IMR-90 (cell line): ENCODE measurements at regions not wholly inside any gene's neighbourhood (a gene's known extent, or its start where the extent isn't known, plus 50 kb on each side); places are given as distances from the start of the nearest gene placed in this dataset.

Experiments used
- ATAC-seq: fragments of 200-7000 bp; cut with Tn5 transposase; 2 replicates; pipeline ENCODE4 v1.9.1; 2020; ENCODE audit warnings: low read depth, mild to moderate bottlenecking, moderate library complexity
- BruUV-seq: library from RNA; stranded (reverse); fragments of 400-500 nt; replicated peaks from 2 replicates; lab custom pipeline; 2021; lab: Mats Ljungman, UMichigan
- CTCF ChIA-PET: fragments of 300-600 bp; formaldehyde crosslinking; extraction: SDS; loops from one replicate; lab custom pipeline; 2021; ENCODE audit warnings: antibody characterized with exemption; lab: Yijun Ruan, JAX
- POLR2A ChIA-PET: fragments of 300-600 bp; sonication (Branson Sonifier 250); formaldehyde crosslinking; loops from one replicate; lab custom pipeline; 2022; ENCODE audit warnings: antibody characterized with exemption; ENCODE audit not compliant: unreplicated experiment; lab: Charles Lee
- DNase-seq: peaks from one replicate; pipeline ENCODE4 v3.0.0; 2013
- H2AFZ ChIP-seq: replicated peaks from 2 replicates; pipeline ENCODE3; 2013; ENCODE audit warnings: low read length, mild to moderate bottlenecking; ENCODE audit not compliant: poor library complexity
- H2AK5ac ChIP-seq: 2 replicates; pipeline ENCODE4 v1.6.1; 2013; ENCODE audit warnings: low read depth, low read length, inconsistent platforms
- H2AK9ac ChIP-seq: replicated peaks from 2 replicates; pipeline ENCODE3; 2013; ENCODE audit warnings: mild to moderate bottlenecking, low read depth, low read length, moderate library complexity; ENCODE audit not compliant: poor library complexity
- H2BK120ac ChIP-seq: 2 replicates; pipeline ENCODE4 v1.6.1; 2013; ENCODE audit warnings: low read depth, low read length, inconsistent platforms
- H2BK15ac ChIP-seq: 3 replicates; pipeline ENCODE4 v1.6.1; 2013; ENCODE audit warnings: low read depth, low read length, inconsistent platforms
- H2BK20ac ChIP-seq: 2 replicates; pipeline ENCODE4 v1.6.1; 2013; ENCODE audit warnings: low read depth, mild to moderate bottlenecking, inconsistent platforms, low read length, moderate library complexity
- H2BK5ac ChIP-seq: 2 replicates; pipeline ENCODE4 v1.6.1; 2013; ENCODE audit warnings: mild to moderate bottlenecking, low read depth, low read length, inconsistent platforms; ENCODE audit not compliant: poor library complexity, severe bottlenecking
- H3K14ac ChIP-seq: replicated peaks from 2 replicates; pipeline ENCODE4 v1.6.1; 2013; ENCODE audit warnings: low read depth, low read length, inconsistent platforms
- H3K18ac ChIP-seq: 2 replicates; pipeline ENCODE4 v1.6.1; 2013; ENCODE audit warnings: low read depth, low read length, control low read depth
- H3K23ac ChIP-seq: 2 replicates; pipeline ENCODE4 v1.6.1; 2013; ENCODE audit warnings: low read depth, low read length, inconsistent platforms
- H3K27ac ChIP-seq: 2 replicates; pipeline ENCODE4 v1.5.1; 2013; ENCODE audit warnings: mild to moderate bottlenecking, control low read depth, low read length; ENCODE audit not compliant: insufficient read depth
- H3K27me3 ChIP-seq: 2 replicates; pipeline ENCODE4 v1.6.1; 2013; ENCODE audit warnings: low read length; ENCODE audit not compliant: control insufficient read depth, insufficient read depth
- H3K36me3 ChIP-seq: 2 replicates; pipeline ENCODE4 v1.6.1; 2013; ENCODE audit warnings: low read length, mixed read lengths; ENCODE audit not compliant: control insufficient read depth, insufficient read depth
- H3K4ac ChIP-seq: 2 replicates; pipeline ENCODE4 v1.6.1; 2013; ENCODE audit warnings: low read depth, low read length, inconsistent platforms
- H3K4me1 ChIP-seq: 2 replicates; pipeline ENCODE4 v1.6.1; 2013; ENCODE audit warnings: low read length, mixed read lengths; ENCODE audit not compliant: control insufficient read depth, insufficient read depth
- H3K4me2 ChIP-seq: 2 replicates; pipeline ENCODE4 v1.6.1; 2013; ENCODE audit warnings: low read depth, mild to moderate bottlenecking, control low read depth, low read length, moderate library complexity
- H3K4me3 ChIP-seq: 2 replicates; pipeline ENCODE4 v1.5.1; 2013; ENCODE audit warnings: low read depth, mild to moderate bottlenecking, control low read depth, low read length, moderate library complexity; ENCODE audit not compliant: insufficient read depth
- H3K56ac ChIP-seq: 2 replicates; pipeline ENCODE4 v1.6.1; 2013; ENCODE audit warnings: low read length, inconsistent platforms; ENCODE audit not compliant: insufficient read depth; ENCODE audit errors: extremely low read depth
- H3K79me1 ChIP-seq, 2 experiments: 2 replicates each; pipeline ENCODE4 v1.6.1; 2013; ENCODE audit warnings: low read length in 2 of 2, inconsistent platforms in 1 of 2, low read depth in 1 of 2
- H3K9ac ChIP-seq: 2 replicates; pipeline ENCODE4 v1.6.1; 2013; ENCODE audit warnings: low read depth, low read length, control low read depth
- H3K9me1 ChIP-seq: 2 replicates; pipeline ENCODE4 v1.6.1; 2013; ENCODE audit warnings: low read length, inconsistent platforms; ENCODE audit not compliant: insufficient read depth
- H3K9me3 ChIP-seq: 2 replicates; pipeline ENCODE4 v1.6.1; 2013; ENCODE audit warnings: low read length; ENCODE audit not compliant: control insufficient read depth, insufficient read depth
- H4K20me1 ChIP-seq: 2 replicates; pipeline ENCODE4 v1.6.1; 2013; ENCODE audit warnings: low read length, inconsistent platforms; ENCODE audit not compliant: insufficient read depth
- H4K5ac ChIP-seq: 2 replicates; pipeline ENCODE4 v1.6.1; 2013; ENCODE audit warnings: mild to moderate bottlenecking, low read depth, low read length, control low read depth
- H4K8ac ChIP-seq, 2 experiments: 2 replicates each; pipeline ENCODE4 v1.6.1; 2013; ENCODE audit warnings: low read depth in 2 of 2, low read length in 2 of 2, control low read depth in 1 of 2, inconsistent platforms in 1 of 2
- H4K91ac ChIP-seq: 2 replicates; pipeline ENCODE4 v1.6.1; 2013; ENCODE audit warnings: low read depth, low read length, inconsistent platforms; ENCODE audit not compliant: insufficient read depth
- BHLHE40 ChIP-seq: fragments of 150-350 bp; IDR thresholded peaks from 2 replicates; pipeline ENCODE4 v1.6.1; 2016; ENCODE audit warnings: mild to moderate bottlenecking, low read depth, low read length
- CEBPB ChIP-seq: IDR thresholded peaks from 2 replicates; pipeline ENCODE4 v1.6.1; 2012; ENCODE audit warnings: low read depth, low read length, improper control_type of control experiment
- CHD1 ChIP-seq: IDR thresholded peaks from 2 replicates; pipeline ENCODE4 v1.6.1; 2012; ENCODE audit warnings: low read depth, low read length, improper control_type of control experiment
- CTCF ChIP-seq: conservative IDR thresholded peaks from 2 replicates; pipeline ENCODE4 v1.5.1; 2012; ENCODE audit warnings: mild to moderate bottlenecking, low read depth, low read length, improper control_type of control experiment
- ELK1 ChIP-seq: fragments of 150-350 bp; IDR thresholded peaks from 2 replicates; pipeline ENCODE4 v1.6.1; 2016; ENCODE audit warnings: low read depth, mild to moderate bottlenecking, low read length, moderate library complexity, borderline replicate concordance
- FOS ChIP-seq: fragments of 150-350 bp; IDR thresholded peaks from 2 replicates; pipeline ENCODE4 v1.6.1; 2016; ENCODE audit warnings: low read depth, low read length
- MAFK ChIP-seq: IDR thresholded peaks from 2 replicates; pipeline ENCODE4 v1.6.1; 2012; ENCODE audit warnings: low read depth, low read length, improper control_type of control experiment
- MAZ ChIP-seq: IDR thresholded peaks from 2 replicates; pipeline ENCODE4 v1.6.1; 2012; ENCODE audit warnings: low read depth, mild to moderate bottlenecking, low read length, improper control_type of control experiment, moderate library complexity, borderline replicate concordance
- MXI1 ChIP-seq: IDR thresholded peaks from 2 replicates; pipeline ENCODE4 v1.6.1; 2012; ENCODE audit warnings: low read depth, mild to moderate bottlenecking, low read length, moderate library complexity, borderline replicate concordance
- NFE2L2 ChIP-seq: fragments of 150-350 bp; IDR thresholded peaks from 2 replicates; pipeline ENCODE4 v1.6.1; 2016; ENCODE audit warnings: low read depth, mild to moderate bottlenecking, low read length
- POLR2A ChIP-seq: IDR thresholded peaks from 2 replicates; pipeline ENCODE4 v1.6.1; 2012; ENCODE audit warnings: mild to moderate bottlenecking, low read depth, low read length
- RAD21 ChIP-seq: IDR thresholded peaks from 2 replicates; pipeline ENCODE4 v1.6.1; 2012; ENCODE audit warnings: low read length, improper control_type of control experiment
- RCOR1 ChIP-seq: IDR thresholded peaks from 2 replicates; pipeline ENCODE4 v1.6.1; 2012; ENCODE audit warnings: mild to moderate bottlenecking, low read length, improper control_type of control experiment; ENCODE audit not compliant: insufficient replicate concordance
- RFX5 ChIP-seq: IDR thresholded peaks from 2 replicates; pipeline ENCODE4 v1.8.0; 2012; ENCODE audit warnings: low read depth, mild to moderate bottlenecking, low read length, moderate library complexity
- SMC3 ChIP-seq: fragments of 150-350 bp; IDR thresholded peaks from 2 replicates; pipeline ENCODE4 v1.6.1; 2016; ENCODE audit warnings: low read depth, mild to moderate bottlenecking, antibody characterized with exemption, low read length, moderate library complexity
- USF2 ChIP-seq: fragments of 150-350 bp; IDR thresholded peaks from 2 replicates; pipeline ENCODE4 v1.6.1; 2017; ENCODE audit warnings: mild to moderate bottlenecking, antibody characterized with exemption, low read length, low read depth
- dilution Hi-C: fragments of 300-500 bp; cut with HindIII; formaldehyde crosslinking; loops from one replicate; pipeline ENCODE4 v1.14.3; 2018; ENCODE audit warnings: low sequenced_read_pairs; ENCODE audit not compliant: unreplicated experiment
- in situ Hi-C: fragments of 300-500 bp; cut with MboI; formaldehyde crosslinking; loops from 3 replicates; pipeline ENCODE4 v1.14.3; 2019; ENCODE audit warnings: low sequenced_read_pairs, inconsistent platforms, mixed read lengths
- intact Hi-C: fragments of 100-400 bp; cut with micrococcal nuclease; formaldehyde crosslinking; loops from 2 replicates; pipeline ENCODE4 v1.10.0; 2022

- H2AK9ac ChIP-seq: no peak overlapping the region
- H3K79me1 ChIP-seq: no peaks in the 10 kb centered on the region
- no peak overlapping the region for H3K27ac ChIP-seq
- no peaks in the 10 kb centered on the region for H3K9me1 ChIP-seq
- no peak overlapping the region for H3K4me3 ChIP-seq
- no peak overlapping the region for H2BK120ac ChIP-seq
- dilution Hi-C loops: no loop called here
- H3K18ac ChIP-seq: no peak overlapping the region
- CTCF ChIA-PET: no interaction called here
- no TSS peak for BruUV-seq
- H2BK20ac ChIP-seq: no peak overlapping the region
- no peak overlapping the region for H2AK5ac ChIP-seq
- no peaks in the 10 kb centered on the region for H3K4me1 ChIP-seq
- no peak overlapping the region for H3K23ac ChIP-seq
- no peak overlapping the region for H2BK5ac ChIP-seq
- no peaks in the 10 kb centered on the region for H3K27me3 ChIP-seq
- TF ChIP-seq MAFK (no peak), CTCF (no peak), BHLHE40 (no peak), RFX5 (no peak), CEBPB (no peak), MAZ (no peak), ELK1 (no peak), MXI1 (no peak), RCOR1 (no peak), RAD21 (no peak), NFE2L2 (no peak), CHD1 (no peak), FOS (no peak), POLR2A (no peak), USF2 (no peak), SMC3 (no peak)
- H4K20me1 ChIP-seq: no peaks in the 10 kb centered on the region
- H3K36me3 ChIP-seq: no peaks in the 10 kb centered on the region
- H4K8ac ChIP-seq: no peak overlapping the region
- DNase-seq (peak; percentile 3), ATAC-seq (no peak)
- H4K5ac ChIP-seq: no peak overlapping the region
- no peak overlapping the region for H3K14ac ChIP-seq
- no peak overlapping the region for H3K4ac ChIP-seq
- H2AFZ ChIP-seq: no peak overlapping the region
- in situ Hi-C loops: loop anchor here (25.0 kb wide), 1 partner anchor 1104 kb away; no protein-coding TSS in a partner anchor
- H3K4me2 ChIP-seq: no peak overlapping the region
- intact Hi-C loops: no loop called here
- H3K56ac ChIP-seq: no peak overlapping the region
- H3K9ac ChIP-seq: no peak overlapping the region
- no peak overlapping the region for H4K91ac ChIP-seq
- no peak overlapping the region for H2BK15ac ChIP-seq
- H3K9me3 ChIP-seq: no peaks in the 10 kb centered on the region
- POLR2A ChIA-PET: no interaction called here
These were observed 579.0 kb downstream of the PLCL1 start for GRCh38 chr2:198383392-198383791.
